GM12874 (cell line): ENCODE measurements at regions not wholly inside any gene's neighbourhood (a gene's known extent, or its start where the extent isn't known, plus 50 kb on each side); places are given as distances from the start of the nearest gene placed in this dataset.

Experiments used
- TF ChIP-seq, protein P1 (sequence below): IDR thresholded peaks from 2 replicates; pipeline ENCODE4 v1.5.1; 2011; ENCODE audit warnings: low read depth, mild to moderate bottlenecking, control low read depth, low read length, moderate library complexity; ENCODE audit not compliant: insufficient read depth

DNA sequence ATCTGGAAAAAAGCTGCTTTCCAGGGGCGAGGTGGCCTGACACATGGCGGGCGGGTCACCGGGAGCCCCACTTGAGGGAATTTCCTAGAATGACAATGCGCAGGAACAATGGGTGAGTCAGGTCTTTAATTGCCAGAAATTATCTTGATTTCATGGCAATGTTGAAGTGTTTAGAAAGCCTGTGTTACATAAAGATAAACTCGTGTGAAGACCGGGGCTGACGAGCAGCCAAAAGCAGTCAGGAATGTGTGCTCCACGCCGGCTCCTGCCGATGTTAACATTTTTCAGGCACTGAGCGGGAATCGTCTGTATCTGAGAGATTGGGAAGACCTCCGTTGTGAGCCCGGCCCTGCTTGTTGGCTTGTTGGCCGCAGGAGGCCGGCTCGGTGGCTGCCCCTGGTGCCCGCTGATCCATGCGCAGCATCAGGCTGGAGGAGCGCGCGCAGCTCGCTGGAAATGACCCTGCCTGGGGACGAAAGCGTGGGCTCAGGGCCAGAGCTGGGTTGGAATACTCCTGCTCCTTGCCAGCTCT lies 353.1 kb downstream of the FOXL1 start:
- TF ChIP-seq, protein P1, sequence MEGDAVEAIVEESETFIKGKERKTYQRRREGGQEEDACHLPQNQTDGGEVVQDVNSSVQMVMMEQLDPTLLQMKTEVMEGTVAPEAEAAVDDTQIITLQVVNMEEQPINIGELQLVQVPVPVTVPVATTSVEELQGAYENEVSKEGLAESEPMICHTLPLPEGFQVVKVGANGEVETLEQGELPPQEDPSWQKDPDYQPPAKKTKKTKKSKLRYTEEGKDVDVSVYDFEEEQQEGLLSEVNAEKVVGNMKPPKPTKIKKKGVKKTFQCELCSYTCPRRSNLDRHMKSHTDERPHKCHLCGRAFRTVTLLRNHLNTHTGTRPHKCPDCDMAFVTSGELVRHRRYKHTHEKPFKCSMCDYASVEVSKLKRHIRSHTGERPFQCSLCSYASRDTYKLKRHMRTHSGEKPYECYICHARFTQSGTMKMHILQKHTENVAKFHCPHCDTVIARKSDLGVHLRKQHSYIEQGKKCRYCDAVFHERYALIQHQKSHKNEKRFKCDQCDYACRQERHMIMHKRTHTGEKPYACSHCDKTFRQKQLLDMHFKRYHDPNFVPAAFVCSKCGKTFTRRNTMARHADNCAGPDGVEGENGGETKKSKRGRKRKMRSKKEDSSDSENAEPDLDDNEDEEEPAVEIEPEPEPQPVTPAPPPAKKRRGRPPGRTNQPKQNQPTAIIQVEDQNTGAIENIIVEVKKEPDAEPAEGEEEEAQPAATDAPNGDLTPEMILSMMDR, result no peak

DNA sequence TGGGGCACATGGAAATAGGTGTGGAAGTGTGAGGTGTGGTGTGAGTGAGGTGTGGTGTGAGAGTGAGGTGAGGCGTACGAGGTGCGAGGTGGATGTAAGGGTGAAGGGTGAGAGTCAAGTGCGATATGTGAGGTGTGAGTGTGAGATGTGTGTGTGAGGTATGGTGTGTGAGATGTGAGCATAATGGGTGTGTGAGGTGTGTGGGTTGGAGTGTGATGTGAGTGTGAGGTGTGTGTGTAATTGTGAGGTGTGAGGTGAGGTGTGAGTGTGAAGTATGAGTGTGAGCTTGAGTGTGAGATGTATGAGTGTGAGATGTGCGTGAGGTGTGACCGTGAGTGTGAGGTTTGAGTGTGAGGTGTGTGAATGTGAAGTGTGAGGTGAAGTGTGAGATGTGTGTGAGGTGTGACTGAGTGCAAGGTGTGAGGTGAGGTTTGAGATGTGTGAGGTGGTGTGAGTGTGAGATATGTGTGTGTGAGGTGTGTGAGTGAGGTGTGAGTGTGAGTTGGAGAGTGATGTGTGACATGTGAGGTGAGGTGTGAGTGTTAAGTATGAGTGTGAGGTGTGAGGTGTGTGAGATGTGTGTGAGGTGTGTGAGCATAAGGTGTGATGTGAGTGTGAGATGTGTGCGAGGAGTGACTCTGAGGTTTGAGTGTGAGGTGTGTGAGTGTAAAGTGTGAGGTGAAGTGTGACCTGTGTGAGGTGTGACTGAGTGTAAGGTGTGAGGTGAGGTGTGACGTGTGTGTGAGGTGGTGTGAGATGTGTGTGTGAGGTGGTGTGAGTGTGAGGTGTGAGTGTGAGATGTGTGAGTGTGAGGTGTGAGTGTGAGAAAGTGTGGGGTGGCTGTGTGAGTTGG lies 354.0 kb downstream of the FOXL1 start:
- TF ChIP-seq, protein P1, result no peak

DNA sequence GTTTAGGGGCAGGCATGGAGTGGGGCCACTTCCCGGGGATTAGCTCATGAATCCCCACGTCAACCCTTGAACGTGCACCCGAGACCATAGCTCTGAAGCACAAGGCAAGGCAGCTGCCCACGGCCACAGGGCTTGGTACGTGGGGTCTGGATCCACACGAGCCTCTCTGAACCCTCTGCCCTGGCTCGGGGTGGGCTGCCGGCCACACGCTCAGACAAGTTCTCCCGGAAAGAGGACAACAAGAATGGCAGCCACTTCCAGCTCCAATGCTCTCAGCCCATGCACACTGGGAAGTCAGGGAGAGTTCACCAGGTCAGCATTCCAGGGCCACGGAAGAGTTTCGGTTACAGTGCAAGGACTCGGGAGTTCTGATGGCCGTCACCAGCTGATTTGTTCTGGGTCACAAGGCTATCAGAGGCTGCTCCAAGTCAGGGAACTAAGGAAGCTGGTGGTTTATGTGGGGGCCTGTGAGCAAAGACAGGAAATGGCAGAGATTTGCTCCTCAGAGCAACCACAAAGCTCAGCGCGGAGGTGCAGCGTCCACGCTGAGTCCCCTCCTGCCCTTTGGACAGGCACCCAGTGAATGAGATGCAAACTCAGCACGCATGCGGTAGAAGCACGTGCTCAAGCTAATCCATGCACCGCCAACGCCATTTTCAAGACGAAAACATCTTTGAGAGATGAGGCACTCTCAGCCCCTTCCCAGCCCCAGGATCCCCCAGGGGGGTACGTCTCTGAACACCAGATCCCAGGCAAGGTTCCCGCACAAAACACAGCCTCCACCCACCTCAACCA lies 356.4 kb downstream of the FOXL1 start:
- TF ChIP-seq, protein P1, result no peak

- TF ChIP-seq, protein P1, result no peak
These were observed 361.3 kb downstream of the FOXL1 start for GRCh38 chr16:86939609-86940008.

GRCh38 chr16:86941731-86942130 lies 363.4 kb downstream of the FOXL1 start:
- TF ChIP-seq, protein P1, result no peak

DNA sequence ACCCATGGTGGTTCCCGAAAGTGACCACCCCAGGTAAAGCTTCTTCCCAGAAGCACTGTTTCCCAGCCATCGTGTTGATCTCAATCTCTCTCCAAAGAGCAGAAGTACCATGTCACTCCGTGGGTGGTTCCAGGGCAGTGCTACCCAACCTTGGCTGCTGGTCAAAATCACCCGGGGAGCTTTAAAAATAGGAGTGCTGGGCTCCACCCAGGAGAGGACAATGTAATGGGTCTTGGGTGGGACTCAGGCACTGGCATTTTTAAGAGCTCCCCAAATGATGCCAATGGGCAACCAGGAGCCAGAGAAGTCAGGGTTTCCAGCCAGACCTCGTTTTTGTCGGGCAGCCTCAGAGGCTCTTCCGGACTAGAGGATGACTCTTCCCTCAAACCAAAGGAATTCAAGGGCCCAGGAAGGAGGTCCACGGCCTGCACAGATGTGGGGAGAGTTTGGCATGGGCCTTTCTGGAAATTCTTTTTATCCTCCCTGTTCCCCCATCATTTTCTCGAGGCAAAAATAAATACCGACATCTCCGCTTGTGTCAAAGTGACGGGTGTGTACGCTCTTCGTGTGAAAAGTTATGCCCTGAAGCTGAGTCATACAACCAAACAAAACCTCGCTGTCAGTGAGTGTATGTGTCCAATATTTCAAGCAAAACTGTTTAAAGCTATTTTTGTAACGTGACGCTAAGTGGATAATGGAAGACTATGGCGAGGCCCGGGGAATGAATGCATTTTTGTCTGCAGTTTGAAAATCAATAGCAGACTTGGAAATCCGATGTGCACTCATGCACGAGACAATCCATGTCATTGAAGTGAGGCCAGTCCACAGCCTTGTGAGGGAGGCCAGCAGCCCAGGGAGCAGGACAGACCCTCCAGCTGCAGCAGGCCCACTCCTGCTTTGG lies 364.1 kb downstream of the FOXL1 start:
- TF ChIP-seq, protein P1, result no peak
